K562 (cell line): ENCODE measurements at regions not wholly inside any gene's neighbourhood (a gene's known extent, or its start where the extent isn't known, plus 50 kb on each side); places are given as distances from the start of the nearest gene placed in this dataset.
"Not testable (repeated sequence)": the region's sequence is repeated elsewhere in the genome, so short reads cannot be mapped to it uniquely, and the experiment has no call there.

Experiments used
- ATAC-seq: fragments of 200-7000 bp; cut with Tn5 transposase; 3 replicates; pipeline ENCODE4 v1.9.1; 2020; ENCODE audit warnings: moderate library complexity
- BruUV-seq: library from RNA; stranded (reverse); fragments of 400-500 nt; replicated peaks from 2 replicates; lab custom pipeline; 2021; lab: Mats Ljungman, UMichigan
- CTCF ChIA-PET: fragments of 300-600 bp; formaldehyde crosslinking; extraction: SDS; loops from one replicate; lab custom pipeline; 2021; ENCODE audit warnings: low intra/inter-chr PET ratio; lab: Yijun Ruan, JAX
- POLR2A ChIA-PET: fragments of 300-600, 350-650 bp; sonication (Branson Sonifier 250); formaldehyde crosslinking; extraction: SDS; loops from one replicate; lab custom pipeline; 2021; ENCODE audit warnings: antibody characterized with exemption, inconsistent platforms; lab: Yijun Ruan, JAX
- DNase-seq, 4 experiments: peaks; one replicate each; pipeline versions ENCODE4 v3.0.0 to v3.0.0-alpha.2; 2011 to 2018; ENCODE audit warnings: low spot score in 3 of 4, mixed read lengths in 3 of 4; ENCODE audit errors: extremely low read depth in 1 of 4
- FAIRE-seq: peaks from 2 replicates; lab custom pipeline; 2011; peaks lifted over from hg19 to GRCh38; lab: Jason Lieb, UNC
- H2AFZ ChIP-seq: 2 replicates; pipeline ENCODE4 v1.6.0; 2011; ENCODE audit warnings: low read depth, low read length, control low read depth, inconsistent platforms
- H3K27ac ChIP-seq: fragments of 200-600 bp; 3 replicates; pipeline ENCODE4 v1.8.0; 2011; ENCODE audit warnings: low read depth, mild to moderate bottlenecking, control low read depth, inconsistent platforms, low read length, moderate library complexity, mixed read lengths; ENCODE audit errors: extremely low read depth
- H3K27me3 ChIP-seq, 2 experiments: fragments of 300-600 bp in 1 of 2; 2 replicates in 1 of 2; 3 replicates in 1 of 2; pipeline versions ENCODE4 v1.6.0 to v1.8.0; 2011; ENCODE audit warnings: inconsistent platforms in 2 of 2, low read length in 2 of 2, mild to moderate bottlenecking in 1 of 2, mixed read lengths in 1 of 2, moderate library complexity in 1 of 2; ENCODE audit not compliant: control insufficient read depth in 2 of 2, insufficient read depth in 2 of 2
- H3K36me3 ChIP-seq: fragments of 300-600 bp; 3 replicates; pipeline ENCODE4 v1.8.0; 2011; ENCODE audit warnings: mild to moderate bottlenecking, low read length, inconsistent platforms; ENCODE audit not compliant: control insufficient read depth, insufficient read depth
- H3K4me1 ChIP-seq, 2 experiments: fragments of 200-600 bp in 1 of 2; replicated peaks in 1 of 2; 2 replicates in 1 of 2; 3 replicates in 1 of 2; pipeline versions ENCODE4 v1.5.1 to v1.8.0; 2011; ENCODE audit warnings: inconsistent platforms in 2 of 2, low read length in 2 of 2, mild to moderate bottlenecking in 1 of 2, mixed read lengths in 1 of 2, moderate library complexity in 1 of 2; ENCODE audit not compliant: control insufficient read depth in 2 of 2, insufficient read depth in 2 of 2
- H3K4me2 ChIP-seq: 2 replicates; pipeline ENCODE4 v1.6.1; 2011; ENCODE audit warnings: low read length, control low read depth, inconsistent platforms, mixed read lengths; ENCODE audit not compliant: insufficient read depth
- H3K4me3 ChIP-seq: fragments of 200-600 bp; sonication (generic), shearing (Covaris generic); 2 replicates; pipeline ENCODE4 v1.5.1; 2016; ENCODE audit warnings: control low read depth, inconsistent platforms
- H3K79me2 ChIP-seq: fragments of 200-600 bp; 3 replicates; pipeline ENCODE4 v1.8.0; 2011; ENCODE audit warnings: low read length, inconsistent platforms; ENCODE audit not compliant: control insufficient read depth, insufficient read depth
- H3K9ac ChIP-seq, 2 experiments: 2 replicates each; pipeline versions ENCODE4 v1.6.0 to v1.6.1; 2011; ENCODE audit warnings: low read depth in 2 of 2, low read length in 2 of 2, control low read depth in 1 of 2, inconsistent platforms in 1 of 2, mild to moderate bottlenecking in 1 of 2, mixed read lengths in 1 of 2; ENCODE audit not compliant: insufficient read depth in 1 of 2
- H3K9me1 ChIP-seq: one replicate; pipeline ENCODE4 v1.6.0; 2011; ENCODE audit warnings: inconsistent platforms, mild to moderate bottlenecking, low read length, moderate library complexity; ENCODE audit not compliant: control insufficient read depth, insufficient read depth
- H3K9me3 ChIP-seq: replicated peaks from 2 replicates; pipeline ENCODE4 v1.5.1; 2011; ENCODE audit warnings: low read depth, low read length, inconsistent platforms; ENCODE audit not compliant: control insufficient read depth, insufficient read depth
- H4K20me1 ChIP-seq: replicated peaks from 2 replicates; pipeline ENCODE4 v1.6.1; 2011; ENCODE audit warnings: low read length, inconsistent platforms, mixed read lengths; ENCODE audit not compliant: control insufficient read depth, insufficient read depth
- CBX1 ChIP-seq: sonication (generic); IDR thresholded peaks from 2 replicates; pipeline ENCODE4 v1.6.1; 2016; ENCODE audit warnings: antibody characterized with exemption, low read depth, mild to moderate bottlenecking
- WGBS: fragments of 100-300 bp; shearing (Covaris generic); methylation state at CpG from one replicate; pipeline ENCODE4 v1.1.6; 2016; ENCODE audit warnings: low coverage, mixed read lengths; ENCODE audit not compliant: insufficient coverage; ENCODE audit errors: missing lambda C conversion rate; 5-methylcytosine and 5-hydroxymethylcytosine counted together
- in situ Hi-C: fragments of 300-500 bp; cut with MboI; formaldehyde crosslinking; loops from 4 replicates; pipeline ENCODE4 v1.15.0; 2018; ENCODE audit warnings: inconsistent platforms, mixed read lengths
- intact Hi-C: fragments of 100-400 bp; cut with micrococcal nuclease; formaldehyde crosslinking; loops from 2 replicates; pipeline ENCODE4 v1.14.2; 2022
- TF ChIP-seq, protein P1 (sequence below): fragments of 450-650 bp; IDR thresholded peaks from 2 replicates; pipeline ENCODE4 v1.6.1; 2016; ENCODE audit warnings: mild to moderate bottlenecking

DNA sequence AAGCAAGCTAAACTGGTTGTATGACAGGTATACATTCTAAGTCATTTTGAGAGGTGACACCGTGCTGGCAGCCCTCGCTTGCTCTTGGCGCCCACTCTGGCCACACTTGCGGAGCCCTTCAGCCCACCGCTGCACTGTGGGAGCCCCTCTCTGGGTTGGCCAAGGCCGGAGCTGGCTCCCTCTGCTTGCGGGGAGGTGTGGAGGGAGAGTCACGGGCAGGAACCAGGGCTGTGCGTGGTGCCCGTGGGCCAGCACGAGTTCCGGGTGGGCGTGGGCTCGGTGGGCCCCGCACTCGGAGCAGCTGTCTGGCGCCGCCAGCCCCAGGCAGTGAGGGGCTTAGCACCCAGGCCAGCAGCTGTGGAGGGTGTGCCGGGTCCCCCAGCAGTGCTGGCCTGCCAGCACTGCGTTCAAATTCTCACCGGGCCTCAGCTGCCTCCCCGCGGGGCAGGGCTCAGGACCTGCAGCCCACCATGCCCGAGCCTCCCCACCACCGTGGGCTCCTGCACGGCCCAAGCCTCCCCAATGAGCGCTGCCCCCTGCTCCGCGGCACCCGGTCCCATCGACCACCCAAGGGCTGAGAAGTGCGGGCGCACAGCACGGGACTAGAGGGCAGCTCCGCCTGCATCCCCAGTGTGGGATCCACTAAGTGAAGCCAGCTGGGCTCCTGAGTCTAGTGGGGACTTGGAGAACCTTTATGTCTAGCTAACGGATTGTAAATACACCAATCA, 269.0 kb upstream of the MKLN1 start:
- intact Hi-C loops, H3K27me3 ChIP-seq, FAIRE-seq, H3K79me2 ChIP-seq, BruUV-seq, H3K4me2 ChIP-seq, ATAC-seq, H3K36me3 ChIP-seq, H3K4me3 ChIP-seq, H3K27ac ChIP-seq, H4K20me1 ChIP-seq, H3K9me3 ChIP-seq, H3K9ac ChIP-seq, POLR2A ChIA-PET, DNase-seq, H3K4me1 ChIP-seq, H3K9me1 ChIP-seq, H2AFZ ChIP-seq, in situ Hi-C loops: not testable (repeated sequence)
- CTCF ChIA-PET: interaction anchor here (0.6 kb wide), 1 partner anchor 1950 kb away, joined by 3 read pairs; no protein-coding TSS in a partner anchor
- WGBS: 84% methylated on average over 33 of the region's 36 CpGs
- peak; percentile 47; the same call in 1 of the 2 replicates for TF ChIP-seq CBX1
- TF ChIP-seq, protein P1, sequence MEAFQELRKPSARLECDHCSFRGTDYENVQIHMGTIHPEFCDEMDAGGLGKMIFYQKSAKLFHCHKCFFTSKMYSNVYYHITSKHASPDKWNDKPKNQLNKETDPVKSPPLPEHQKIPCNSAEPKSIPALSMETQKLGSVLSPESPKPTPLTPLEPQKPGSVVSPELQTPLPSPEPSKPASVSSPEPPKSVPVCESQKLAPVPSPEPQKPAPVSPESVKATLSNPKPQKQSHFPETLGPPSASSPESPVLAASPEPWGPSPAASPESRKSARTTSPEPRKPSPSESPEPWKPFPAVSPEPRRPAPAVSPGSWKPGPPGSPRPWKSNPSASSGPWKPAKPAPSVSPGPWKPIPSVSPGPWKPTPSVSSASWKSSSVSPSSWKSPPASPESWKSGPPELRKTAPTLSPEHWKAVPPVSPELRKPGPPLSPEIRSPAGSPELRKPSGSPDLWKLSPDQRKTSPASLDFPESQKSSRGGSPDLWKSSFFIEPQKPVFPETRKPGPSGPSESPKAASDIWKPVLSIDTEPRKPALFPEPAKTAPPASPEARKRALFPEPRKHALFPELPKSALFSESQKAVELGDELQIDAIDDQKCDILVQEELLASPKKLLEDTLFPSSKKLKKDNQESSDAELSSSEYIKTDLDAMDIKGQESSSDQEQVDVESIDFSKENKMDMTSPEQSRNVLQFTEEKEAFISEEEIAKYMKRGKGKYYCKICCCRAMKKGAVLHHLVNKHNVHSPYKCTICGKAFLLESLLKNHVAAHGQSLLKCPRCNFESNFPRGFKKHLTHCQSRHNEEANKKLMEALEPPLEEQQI: peak; percentile 67; the same call in 1 of the 2 replicates
